ENCODE measurements at regions not wholly inside any gene's neighbourhood (a gene's known extent, or its start where the extent isn't known, plus 50 kb on each side); places are given as distances from the start of the nearest gene placed in this dataset.

GRCh38 chr12:83800022-83800421, 1112.6 kb downstream of the SLC6A15 start:
- TF ChIP-seq CTCF (conservative IDR thresholded peaks at IDR 0.05) = no peak
- TF ChIP-seq ZFX (IDR thresholded peaks at IDR 0.05) = no peak
